ENCODE measurements at regions not wholly inside any gene's neighbourhood (a gene's known extent, or its start where the extent isn't known, plus 50 kb on each side); places are given as distances from the start of the nearest gene placed in this dataset.
A peak's percentile ranks its signal among the peaks of the same experiment; 100 is the strongest.
"Not testable (repeated sequence)": the region's sequence is repeated elsewhere in the genome, so short reads cannot be mapped to it uniquely, and the experiment has no call there.

- no peak for DNase-seq
Observed at GRCh38 chr5:92852219-92852618, 728.8 kb downstream of the NR2F1-AS1 start.

- no peak for DNase-seq
Observed at GRCh38 chr5:92850886-92851285, 730.1 kb downstream of the NR2F1-AS1 start.

GRCh38 chr5:92849756-92850155, 731.3 kb downstream of the NR2F1-AS1 start:
- peak; percentile 85 for DNase-seq

GRCh38 chr5:92841604-92842155, 739.3 kb downstream of the NR2F1-AS1 start:
- DNase-seq: no peak

- DNase-seq: no peak
Observed at GRCh38 chr5:92838253-92838652, 742.8 kb downstream of the NR2F1-AS1 start.

- peak; percentile 79 for DNase-seq
Observed at GRCh38 chr5:92836855-92837755, 743.9 kb downstream of the NR2F1-AS1 start.

GRCh38 chr5:92835712-92836111, 745.3 kb downstream of the NR2F1-AS1 start:
- DNase-seq: no peak

- not testable (repeated sequence) for DNase-seq
Observed at GRCh38 chr5:92823551-92823950, 757.5 kb downstream of the NR2F1-AS1 start.

GRCh38 chr5:92822183-92822582, 758.8 kb downstream of the NR2F1-AS1 start:
- no peak for DNase-seq

GRCh38 chr5:92809855-92810465, 771.1 kb downstream of the NR2F1-AS1 start:
- DNase-seq: no peak

GRCh38 chr5:92808474-92808873, 772.5 kb downstream of the NR2F1-AS1 start:
- DNase-seq: no peak

- DNase-seq: no peak
Observed at GRCh38 chr5:92807085-92807484, 773.9 kb downstream of the NR2F1-AS1 start.

GRCh38 chr5:92805446-92805845, 775.6 kb downstream of the NR2F1-AS1 start:
- no peak for DNase-seq

- peak; percentile 21 for DNase-seq
Observed at GRCh38 chr5:92801911-92802310, 779.1 kb downstream of the NR2F1-AS1 start.

GRCh38 chr5:92800365-92800764, 780.7 kb downstream of the NR2F1-AS1 start:
- peak; percentile 46 for DNase-seq

GRCh38 chr5:92795633-92796032, 785.4 kb downstream of the NR2F1-AS1 start:
- DNase-seq: no peak

GRCh38 chr5:92780057-92780456, 801.0 kb downstream of the NR2F1-AS1 start:
- no peak for DNase-seq

GRCh38 chr5:92779536-92779935, 801.5 kb downstream of the NR2F1-AS1 start:
- no peak for DNase-seq

GRCh38 chr5:92778261-92778660, 802.8 kb downstream of the NR2F1-AS1 start:
- no peak for DNase-seq

- DNase-seq: no peak
Observed at GRCh38 chr5:92777421-92777820, 803.6 kb downstream of the NR2F1-AS1 start.

- peak; percentile 29 for DNase-seq
Observed at GRCh38 chr5:92775711-92776615, 805.1 kb downstream of the NR2F1-AS1 start.

GRCh38 chr5:92769978-92770377, 811.0 kb downstream of the NR2F1-AS1 start:
- DNase-seq: peak; percentile 37

GRCh38 chr5:92761585-92761984, 819.4 kb downstream of the NR2F1-AS1 start:
- DNase-seq: no peak

Data from fibroblast of upper back skin (primary cell).